HCT116 (cell line): ENCODE measurements at regions not wholly inside any gene's neighbourhood (a gene's known extent, or its start where the extent isn't known, plus 50 kb on each side); places are given as distances from the start of the nearest gene placed in this dataset.

ENCODE experiments used
- ATAC-seq: fragments of 200-7000 bp; cut with Tn5 transposase; 2 replicates; pipeline ENCODE4 v1.9.1; 2020; ENCODE audit warnings: mild to moderate bottlenecking, moderate library complexity
- BruUV-seq: library from RNA; stranded (reverse); fragments of 400-500 nt; replicated peaks from 2 replicates; lab custom pipeline; 2021; lab: Mats Ljungman, UMichigan
- CTCF ChIA-PET: fragments of 300-600 bp; sonication (Branson Sonifier 250); formaldehyde crosslinking; loops from one replicate; lab custom pipeline; 2021; ENCODE audit warnings: antibody characterized with exemption; lab: Charles Lee
- POLR2A ChIA-PET: fragments of 300-600, 350-600 bp; sonication (Branson Sonifier 250); formaldehyde crosslinking; loops from one replicate; lab custom pipeline; 2021; ENCODE audit warnings: antibody characterized with exemption; lab: Charles Lee
- RAD21 ChIA-PET, 2 experiments: fragments of 300-600 bp; sonication (Branson Sonifier 250); formaldehyde crosslinking; loops; one replicate each; lab custom pipeline; 2023; ENCODE audit warnings: low total read pairs in 2 of 2; ENCODE audit not compliant: uncharacterized antibody in 2 of 2, unreplicated experiment in 2 of 2, low non-redundant PET in 1 of 2; lab: Charles Lee
- DNase-seq: peaks from one replicate; pipeline ENCODE4 v3.0.0-alpha.2; 2010; ENCODE audit warnings: low read depth, low spot score
- H2AFZ ChIP-seq: fragments of 200-600 bp; shearing (Covaris generic), sonication (generic); 2 replicates; pipeline ENCODE4 v1.6.1; 2017; ENCODE audit warnings: low read depth, mixed run types, mixed read lengths, antibody characterized with exemption, low read length; ENCODE audit not compliant: poor library complexity, severe bottlenecking
- H3K27ac ChIP-seq: 2 replicates; pipeline ENCODE4 v1.5.1; 2012; ENCODE audit warnings: low read depth, low read length
- H3K27me3 ChIP-seq: fragments of 200-600 bp; sonication (generic); 2 replicates; pipeline ENCODE4 v1.6.1; 2016; ENCODE audit warnings: mixed run types, low read length, mixed read lengths; ENCODE audit not compliant: insufficient read depth
- H3K36me3 ChIP-seq, 2 experiments: fragments of 200-500 bp in 1 of 2; fragments of 200-600 bp in 1 of 2; sonication (Bioruptor generic) in 1 of 2; sonication (generic) in 1 of 2; 2 replicates each; pipeline versions ENCODE4 v1.5.1 to v1.6.1; 2014 to 2016; ENCODE audit warnings: low read length in 2 of 2, inconsistent platforms in 1 of 2, mixed read lengths in 1 of 2, mixed run types in 1 of 2; ENCODE audit not compliant: insufficient read depth in 2 of 2, control insufficient read depth in 1 of 2
- H3K4me1 ChIP-seq, 2 experiments: fragments of 200-600 bp in 1 of 2; sonication (generic) in 1 of 2; 2 replicates each; pipeline versions ENCODE4 v1.5.1 to v1.6.1; 2012 to 2017; ENCODE audit warnings: low read length in 2 of 2, inconsistent platforms in 1 of 2, mild to moderate bottlenecking in 1 of 2, mixed read lengths in 1 of 2, mixed run types in 1 of 2, moderate library complexity in 1 of 2; ENCODE audit not compliant: insufficient read depth in 2 of 2, control insufficient read depth in 1 of 2
- H3K4me2 ChIP-seq: fragments of 200-600 bp; sonication (generic); 2 replicates; pipeline ENCODE4 v1.6.1; 2017; ENCODE audit warnings: mixed run types, low read length, mixed read lengths
- H3K4me3 ChIP-seq, 2 experiments: fragments of 200-600 bp in 1 of 2; sonication (generic) in 1 of 2; replicated peaks in 1 of 2; 2 replicates each; pipeline ENCODE4 v1.5.1; 2011 to 2016; ENCODE audit warnings: low read length in 2 of 2, control low read depth in 1 of 2, low read depth in 1 of 2, mild to moderate bottlenecking in 1 of 2, mixed read lengths in 1 of 2, mixed run types in 1 of 2
- H3K79me2 ChIP-seq: fragments of 200-600 bp; sonication (generic); 2 replicates; pipeline ENCODE4 v1.6.1; 2017; ENCODE audit warnings: mild to moderate bottlenecking, mixed run types, low read length, moderate library complexity, mixed read lengths; ENCODE audit not compliant: insufficient read depth
- H3K9ac ChIP-seq: fragments of 200-600 bp; sonication (generic); 2 replicates; pipeline ENCODE4 v1.6.1; 2016; ENCODE audit warnings: low read length, mixed read lengths
- H3K9me2 ChIP-seq: fragments of 200-600 bp; sonication (generic), shearing (Covaris generic); 2 replicates; pipeline ENCODE4 v1.6.1; 2017; ENCODE audit warnings: mixed run types, mild to moderate bottlenecking, moderate library complexity; ENCODE audit not compliant: insufficient read depth
- H3K9me3 ChIP-seq, 2 experiments: fragments of 200-500 bp in 1 of 2; fragments of 200-600 bp in 1 of 2; sonication (Bioruptor generic) in 1 of 2; sonication (generic) in 1 of 2; 2 replicates each; pipeline ENCODE4 v1.6.1; 2014 to 2017; ENCODE audit warnings: low read length in 2 of 2, mixed read lengths in 2 of 2, inconsistent platforms in 1 of 2, low read depth in 1 of 2, mild to moderate bottlenecking in 1 of 2, mixed run types in 1 of 2, moderate library complexity in 1 of 2; ENCODE audit not compliant: control insufficient read depth in 1 of 2, insufficient read depth in 1 of 2
- H4K20me1 ChIP-seq: fragments of 200-600 bp; sonication (generic), shearing (Covaris generic); 2 replicates; pipeline ENCODE4 v1.6.1; 2017; ENCODE audit warnings: mixed run types, mild to moderate bottlenecking, moderate library complexity; ENCODE audit not compliant: insufficient read depth
- ATF3 ChIP-seq: IDR thresholded peaks from 2 replicates; pipeline ENCODE4 v1.6.1; 2012
- CEBPB ChIP-seq: IDR thresholded peaks from 2 replicates; pipeline ENCODE4 v1.6.1; 2012; ENCODE audit warnings: low read depth
- EGR1 ChIP-seq: IDR thresholded peaks from 2 replicates; pipeline ENCODE4 v1.6.1; 2012; ENCODE audit warnings: low read depth
- EZH2 ChIP-seq: fragments of 200-600 bp; sonication (generic); IDR thresholded peaks from 2 replicates; pipeline ENCODE4 v1.6.1; 2017; ENCODE audit warnings: antibody characterized with exemption, mixed run types
- FOSL1 ChIP-seq: IDR thresholded peaks from 2 replicates; pipeline ENCODE4 v1.6.1; 2012; ENCODE audit warnings: low read depth
- JUND ChIP-seq: IDR thresholded peaks from 2 replicates; pipeline ENCODE4 v1.6.1; 2012
- MAX ChIP-seq: IDR thresholded peaks from 2 replicates; pipeline ENCODE4 v1.6.1; 2012
- POLR2A ChIP-seq: IDR thresholded peaks from 2 replicates; pipeline ENCODE4 v1.7.0; 2011; ENCODE audit warnings: borderline replicate concordance; ENCODE audit not compliant: insufficient read depth, insufficient read length; ENCODE audit errors: extremely low read depth
- RAD21 ChIP-seq: IDR thresholded peaks from 2 replicates; pipeline ENCODE4 v1.6.1; 2012; ENCODE audit warnings: low read depth, mild to moderate bottlenecking
- SIN3A ChIP-seq: IDR thresholded peaks from 2 replicates; pipeline ENCODE4 v1.6.1; 2012; ENCODE audit warnings: low read depth
- SP1 ChIP-seq: IDR thresholded peaks from 2 replicates; pipeline ENCODE4 v1.6.1; 2012; ENCODE audit warnings: low read depth
- TCF7L2 ChIP-seq: IDR thresholded peaks from 2 replicates; pipeline ENCODE4 v1.7.0; 2011; ENCODE audit warnings: borderline replicate concordance, inconsistent platforms; ENCODE audit not compliant: insufficient read depth, insufficient read length; ENCODE audit errors: extremely low read depth
- YY1 ChIP-seq: IDR thresholded peaks from 2 replicates; pipeline ENCODE4 v1.6.1; 2011; ENCODE audit warnings: low read length, low read depth, moderate library complexity, mild to moderate bottlenecking; ENCODE audit not compliant: insufficient replicate concordance; ENCODE audit errors: extremely low read depth
- ZBTB33 ChIP-seq: IDR thresholded peaks from 2 replicates; pipeline ENCODE4 v1.6.1; 2011; ENCODE audit warnings: mild to moderate bottlenecking, low read length, moderate library complexity; ENCODE audit not compliant: insufficient replicate concordance; ENCODE audit errors: extremely low read depth
- ZFX ChIP-seq: fragments of 450-650 bp; IDR thresholded peaks from 2 replicates; pipeline ENCODE4 v1.6.1; 2017
- ZNF274 ChIP-seq: fragments of 200-500 bp; sonication (Bioruptor generic); IDR thresholded peaks from 2 replicates; pipeline ENCODE4 v1.6.1; 2014; ENCODE audit warnings: mild to moderate bottlenecking, low read depth, low read length, inconsistent platforms
- intact Hi-C: fragments of 100-400 bp; cut with micrococcal nuclease; formaldehyde crosslinking; loops from 2 replicates; pipeline ENCODE4 v1.10.0; 2022

- CTCF ChIA-PET: no interaction called here
- Histone ChIP-seq H3K4me2 (no peak overlapping the region), H3K9me3 (no peaks in the 10 kb centered on the region), H3K4me1 (no peaks in the 10 kb centered on the region), H4K20me1 (no peaks in the 10 kb centered on the region), H3K27me3 (no peaks in the 10 kb centered on the region), H3K27ac (no peak overlapping the region), H3K79me2 (no peaks in the 10 kb centered on the region), H2AFZ (no peak overlapping the region), H3K4me3 (no peak overlapping the region), H3K36me3 (no peaks in the 10 kb centered on the region), H3K9me2 (no peaks in the 10 kb centered on the region), H3K9ac (no peak overlapping the region)
- intact Hi-C loops: no loop called here
- POLR2A ChIA-PET: no interaction called here
- RAD21 ChIA-PET: no interaction called here
- TF ChIP-seq POLR2A: no peak
- no peak for TF ChIP-seq CEBPB
- no peak for TF ChIP-seq MAX
- no peak for TF ChIP-seq SP1
- no peak for TF ChIP-seq RAD21
- TF ChIP-seq YY1: no peak
- TF ChIP-seq SIN3A: no peak
- TF ChIP-seq TCF7L2: no peak
- no peak for TF ChIP-seq EZH2
- TF ChIP-seq ZBTB33: no peak
- no peak for TF ChIP-seq ZFX
- no peak for TF ChIP-seq ATF3
- no peak for TF ChIP-seq JUND
- no peak for TF ChIP-seq EGR1
- no peak for TF ChIP-seq ZNF274
- TF ChIP-seq FOSL1: no peak
- BruUV-seq: no TSS peak
- DNase-seq: no peak
- no peak for ATAC-seq
These were observed 988.8 kb upstream of the NR2F2 start for GRCh38 chr15:95341686-95342085.
